CD14-positive monocyte (primary cell): ENCODE measurements at regions not wholly inside any gene's neighbourhood (a gene's known extent, or its start where the extent isn't known, plus 50 kb on each side); places are given as distances from the start of the nearest gene placed in this dataset.

Experiments
- DNase-seq, 3 donors: peaks; one replicate each; pipeline ENCODE4 v3.0.0-alpha.2; 2011 to 2022
- H2AFZ ChIP-seq: 2 replicates; pipeline ENCODE4 v1.6.0; 2012; ENCODE audit warnings: mild to moderate bottlenecking, low read depth, low read length, inconsistent platforms; ENCODE audit not compliant: insufficient read depth, poor library complexity, severe bottlenecking
- H3K27ac ChIP-seq, 2 donors: 1 replicate in 1 of 2; 2 replicates in 1 of 2; pipeline ENCODE4 v1.5.1; 2012 to 2013; ENCODE audit warnings: low read length in 2 of 2, control low read depth in 1 of 2, inconsistent platforms in 1 of 2, low read depth in 1 of 2, mild to moderate bottlenecking in 1 of 2
- H3K27me3 ChIP-seq, 2 donors: one replicate each; pipeline versions ENCODE4 v1.6.0 to v1.6.1; 2011 to 2013; ENCODE audit warnings: low read length in 2 of 2; ENCODE audit not compliant: control insufficient read depth in 2 of 2, insufficient read depth in 2 of 2
- H3K36me3 ChIP-seq, 2 donors: replicated peaks in 1 of 2; 1 replicate in 1 of 2; 2 replicates in 1 of 2; pipeline versions ENCODE4 v1.5.1 to v1.6.1; 2012 to 2013; ENCODE audit warnings: low read length in 2 of 2, control low read depth in 1 of 2, inconsistent platforms in 1 of 2, mild to moderate bottlenecking in 1 of 2; ENCODE audit not compliant: insufficient read depth in 2 of 2, control insufficient read depth in 1 of 2
- H3K4me1 ChIP-seq, 2 donors: 1 replicate in 1 of 2; 2 replicates in 1 of 2; pipeline versions ENCODE4 v1.5.1 to v1.6.1; 2012 to 2013; ENCODE audit warnings: low read length in 2 of 2, control low read depth in 1 of 2, inconsistent platforms in 1 of 2, mild to moderate bottlenecking in 1 of 2, moderate library complexity in 1 of 2; ENCODE audit not compliant: insufficient read depth in 2 of 2, control insufficient read depth in 1 of 2
- H3K4me2 ChIP-seq: replicated peaks from 2 replicates; pipeline ENCODE3; 2012; ENCODE audit warnings: low read length, moderate library complexity, mild to moderate bottlenecking; ENCODE audit not compliant: poor library complexity, severe bottlenecking; ENCODE audit errors: extremely low read depth
- H3K4me3 ChIP-seq, 3 experiments: fragments of 200-600 bp in 1 of 3; sonication (generic) in 1 of 3; replicated peaks in 1 of 3; 1 replicate in 2 of 3; 2 replicates in 1 of 3; pipeline ENCODE4 v1.5.1; 2011 to 2013; ENCODE audit warnings: low read length in 3 of 3, mild to moderate bottlenecking in 3 of 3, control low read depth in 2 of 3, low read depth in 2 of 3, inconsistent platforms in 1 of 3, moderate library complexity in 1 of 3
- H3K79me2 ChIP-seq: 2 replicates; pipeline ENCODE4 v1.6.0; 2012; ENCODE audit warnings: mild to moderate bottlenecking, control low read depth, inconsistent platforms, low read length, moderate library complexity; ENCODE audit not compliant: insufficient read depth
- H3K9ac ChIP-seq: 2 replicates; pipeline ENCODE4 v1.6.0; 2017; ENCODE audit warnings: low read length, mild to moderate bottlenecking; ENCODE audit not compliant: insufficient read depth, poor library complexity, severe bottlenecking
- H3K9me3 ChIP-seq, 2 donors: replicated peaks in 1 of 2; 1 replicate in 1 of 2; 2 replicates in 1 of 2; pipeline versions ENCODE4 v1.5.1 to v1.6.1; 2012 to 2013; ENCODE audit warnings: low read length in 2 of 2, control low read depth in 1 of 2; ENCODE audit not compliant: control insufficient read depth in 1 of 2, insufficient read depth in 1 of 2
- H4K20me1 ChIP-seq: 2 replicates; pipeline ENCODE4 v1.6.0; 2012; ENCODE audit warnings: mild to moderate bottlenecking, low read length, control low read depth, moderate library complexity; ENCODE audit not compliant: insufficient read depth
- H3K27ac Mint-ChIP-seq, 7 donors: one replicate each; pipeline ENCODE4 v1.8.0; 2020; ENCODE audit warnings: mild to moderate bottlenecking in 7 of 7, mixed read lengths in 7 of 7, moderate library complexity in 6 of 7, inconsistent platforms in 2 of 7
- H3K27me3 Mint-ChIP-seq, 3 donors: one replicate each; pipeline ENCODE4 v1.8.0; 2021 to 2022; ENCODE audit warnings: low read depth in 3 of 3, mild to moderate bottlenecking in 3 of 3, mixed read lengths in 3 of 3, moderate library complexity in 3 of 3, inconsistent platforms in 1 of 3
- H3K36me3 Mint-ChIP-seq, 2 donors: one replicate each; pipeline ENCODE4 v1.8.0; 2020; ENCODE audit warnings: mixed read lengths in 2 of 2, inconsistent platforms in 1 of 2, mild to moderate bottlenecking in 1 of 2
- H3K4me1 Mint-ChIP-seq: one replicate; pipeline ENCODE4 v1.8.0; 2020; ENCODE audit warnings: mild to moderate bottlenecking, mixed read lengths
- H3K4me3 Mint-ChIP-seq, 2 donors: one replicate each; pipeline ENCODE4 v1.8.0; 2020; ENCODE audit warnings: mild to moderate bottlenecking in 2 of 2, mixed read lengths in 2 of 2, moderate library complexity in 1 of 2
- H3K9me3 Mint-ChIP-seq, 7 donors: one replicate each; pipeline ENCODE4 v1.8.0; 2020 to 2022; ENCODE audit warnings: mixed read lengths in 7 of 7, mild to moderate bottlenecking in 6 of 7, moderate library complexity in 6 of 7, inconsistent platforms in 2 of 7
- WGBS: methylation state at CpG from one replicate; pipeline ENCODE4 v1.1.5; 2013; ENCODE audit warnings: missing lambda C conversion rate; ENCODE audit not compliant: insufficient coverage; 5-methylcytosine and 5-hydroxymethylcytosine counted together
- intact Hi-C, 2 donors: fragments of 100-400 bp; cut with micrococcal nuclease; formaldehyde crosslinking; loops; one replicate each; pipeline versions ENCODE4 v1.15.0 to v1.15.1; 2023
- TF ChIP-seq, protein P1 (sequence below): fragments of 200-600 bp; IDR thresholded peaks from one replicate; pipeline ENCODE4 v1.8.0; 2022; ENCODE audit warnings: antibody characterized with exemption, mild to moderate bottlenecking

- Histone ChIP-seq H3K4me3 (no peak overlapping the region), H3K36me3 (no peaks in the 10 kb centered on the region), H3K27ac (no peak overlapping the region), H3K4me2 (no peak overlapping the region), H3K27me3 (no peaks in the 10 kb centered on the region), H2AFZ (no peak overlapping the region), H3K9me3 (no peaks in the 10 kb centered on the region), H3K4me1 (no peaks in the 10 kb centered on the region), H3K79me2 (no peaks in the 10 kb centered on the region), H3K9ac (no peak overlapping the region), H4K20me1 (no peaks in the 10 kb centered on the region)
- no peaks in the 10 kb centered on the region for H3K4me1 Mint-ChIP-seq
- TF ChIP-seq, protein P1, sequence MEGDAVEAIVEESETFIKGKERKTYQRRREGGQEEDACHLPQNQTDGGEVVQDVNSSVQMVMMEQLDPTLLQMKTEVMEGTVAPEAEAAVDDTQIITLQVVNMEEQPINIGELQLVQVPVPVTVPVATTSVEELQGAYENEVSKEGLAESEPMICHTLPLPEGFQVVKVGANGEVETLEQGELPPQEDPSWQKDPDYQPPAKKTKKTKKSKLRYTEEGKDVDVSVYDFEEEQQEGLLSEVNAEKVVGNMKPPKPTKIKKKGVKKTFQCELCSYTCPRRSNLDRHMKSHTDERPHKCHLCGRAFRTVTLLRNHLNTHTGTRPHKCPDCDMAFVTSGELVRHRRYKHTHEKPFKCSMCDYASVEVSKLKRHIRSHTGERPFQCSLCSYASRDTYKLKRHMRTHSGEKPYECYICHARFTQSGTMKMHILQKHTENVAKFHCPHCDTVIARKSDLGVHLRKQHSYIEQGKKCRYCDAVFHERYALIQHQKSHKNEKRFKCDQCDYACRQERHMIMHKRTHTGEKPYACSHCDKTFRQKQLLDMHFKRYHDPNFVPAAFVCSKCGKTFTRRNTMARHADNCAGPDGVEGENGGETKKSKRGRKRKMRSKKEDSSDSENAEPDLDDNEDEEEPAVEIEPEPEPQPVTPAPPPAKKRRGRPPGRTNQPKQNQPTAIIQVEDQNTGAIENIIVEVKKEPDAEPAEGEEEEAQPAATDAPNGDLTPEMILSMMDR: no peak
- no peak overlapping the region for H3K4me3 Mint-ChIP-seq
- no CpG with 5 or more reads among the region's 1 CpG for WGBS
- H3K27ac Mint-ChIP-seq: no peak overlapping the region
- H3K9me3 Mint-ChIP-seq: peaks cover 0 to under 1% (median 0%) of the 10 kb centered on the region in 7 donors
- no peaks in the 10 kb centered on the region for H3K36me3 Mint-ChIP-seq
- H3K27me3 Mint-ChIP-seq: peaks cover 0 to 1% (median 0%) of the 10 kb centered on the region in 3 donors
- intact Hi-C loops: no loop called here
- no peak for DNase-seq
Measured at GRCh38 chr2:58972737-58973136, 731.6 kb upstream of the FANCL start.

DNA sequence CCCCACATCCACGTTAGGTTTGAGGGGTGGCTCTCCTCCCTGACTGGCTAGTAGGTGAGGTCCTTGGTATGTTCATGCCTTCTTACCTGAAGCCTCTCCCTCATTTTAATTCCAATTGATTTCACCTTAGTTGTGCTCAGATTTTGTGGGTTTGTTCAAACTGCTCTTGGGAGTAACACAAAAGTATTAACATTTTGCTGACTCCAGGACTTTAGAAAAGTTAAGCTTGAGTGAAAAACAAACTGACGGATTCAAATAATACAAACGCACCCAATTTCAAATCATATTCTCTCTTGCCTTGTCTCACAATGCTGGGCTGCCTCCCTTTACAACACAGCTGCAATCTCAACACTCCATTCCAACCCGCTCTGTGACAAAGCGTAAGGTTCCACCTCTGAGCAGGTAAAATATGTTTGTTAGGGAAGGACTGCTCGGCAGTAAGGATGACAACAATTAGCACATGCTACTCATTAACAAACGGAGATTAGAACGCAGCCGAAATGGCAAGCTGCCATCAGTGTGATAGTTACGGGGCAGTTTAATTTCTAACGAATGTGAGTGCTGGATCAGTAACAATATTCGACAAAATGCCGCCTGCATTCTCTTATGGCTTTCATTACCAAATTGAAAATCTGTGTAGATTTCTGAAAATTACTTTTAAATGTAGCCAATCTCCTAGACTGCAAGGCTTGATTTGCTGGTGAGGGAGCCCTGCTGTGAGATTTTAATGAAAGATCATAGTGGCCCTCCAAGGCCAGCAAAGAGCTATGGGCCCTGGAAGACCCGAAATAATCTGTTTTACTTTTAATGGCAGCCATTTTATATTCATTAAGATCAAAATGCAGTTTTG lies 730.6 kb upstream of the FANCL start:
- no peaks in the 10 kb centered on the region for H3K4me1 Mint-ChIP-seq

More for the DNA sequence above, 730.6 kb upstream of the FANCL start:
- Histone ChIP-seq H3K4me1 (no peaks in the 10 kb centered on the region), H3K27me3 (no peaks in the 10 kb centered on the region), H3K79me2 (no peaks in the 10 kb centered on the region), H3K4me3 (no peak overlapping the region), H3K9me3 (no peaks in the 10 kb centered on the region), H3K36me3 (no peaks in the 10 kb centered on the region), H3K9ac (no peak overlapping the region), H3K27ac (no peak overlapping the region), H4K20me1 (no peaks in the 10 kb centered on the region), H2AFZ (no peak overlapping the region), H3K4me2 (no peak overlapping the region)
- DNase-seq: no peak
- Mint-ChIP-seq H3K4me3 (peak overlapping the region in 1 of 2 donors; percentile 12), H3K27me3 (peaks cover 0 to 1% (median 0%) of the 10 kb centered on the region in 3 donors), H3K27ac (no peak overlapping the region), H3K9me3 (peaks cover 0 to 3% (median 0%) of the 10 kb centered on the region in 7 donors), H3K36me3 (no peaks in the 10 kb centered on the region)
- TF ChIP-seq, protein P1: no peak
- intact Hi-C loops: no loop called here
- WGBS: 86% methylated on average over 4 of the region's 14 CpGs
